ENCODE measurements at regions not wholly inside any gene's neighbourhood (a gene's known extent, or its start where the extent isn't known, plus 50 kb on each side); places are given as distances from the start of the nearest gene placed in this dataset.

DNA sequence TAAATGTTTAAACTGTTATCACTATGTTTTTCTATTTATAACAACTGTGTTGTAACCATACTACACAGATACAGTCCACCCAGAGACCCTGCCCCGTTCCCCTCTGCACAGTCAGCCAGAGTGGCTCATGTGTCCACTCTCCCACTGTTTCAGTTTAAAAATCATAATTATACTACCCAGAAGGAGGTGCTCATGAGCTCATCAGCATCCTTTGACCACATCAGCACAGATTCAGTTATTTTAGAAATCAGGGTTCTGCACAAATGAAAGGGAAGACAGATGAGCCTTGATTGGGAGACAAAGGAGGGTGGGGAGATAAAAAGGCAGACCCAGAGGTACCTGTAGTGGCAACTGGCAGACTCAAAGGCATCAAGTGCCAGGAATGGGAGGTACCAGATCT, 124.3 kb downstream of the RCN1 start:
- H3K27ac ChIP-seq (ENCODE audit: low read length), result no peak overlapping the region
- no peak overlapping the region for H3K4me3 ChIP-seq (ENCODE audit: low read length)
- no peak overlapping the region for H3K9ac ChIP-seq (ENCODE audit: low read length)
- no peaks in the 10 kb centered on the region for H3F3A ChIP-seq (ENCODE audit: insufficient read depth, low read length)
- no peaks in the 10 kb centered on the region for H3K79me2 ChIP-seq (ENCODE audit: low read length)
- no peak overlapping the region for H2AFZ ChIP-seq (ENCODE audit: low read length)
- no peaks in the 10 kb centered on the region for H3K36me3 ChIP-seq (replicated peaks; ENCODE audit: insufficient read depth, low read length)
- TF ChIP-seq EZH2phosphoT487 (IDR thresholded peaks at IDR 0.05; ENCODE audit: low read length) (no peak), EZH2 (optimal IDR thresholded peaks at IDR 0.05; ENCODE audit: low read depth, low read length) (no peak), CTCF (IDR thresholded peaks at IDR 0.05; ENCODE audit: low read length) (no peak)
- H4K20me1 ChIP-seq (ENCODE audit: insufficient read depth, low read length), result no peaks in the 10 kb centered on the region
- no peak overlapping the region for H3K4me2 ChIP-seq (ENCODE audit: low read depth, low read length)
- DNase-seq, result no peak
- no peaks in the 10 kb centered on the region for H3K9me3 ChIP-seq (replicated peaks; ENCODE audit: insufficient read depth, low read length)
- H3K27me3 ChIP-seq (replicated peaks; ENCODE audit: insufficient read depth, low read length), result no peaks in the 10 kb centered on the region
- no peaks in the 10 kb centered on the region for H3K9me2 ChIP-seq (replicated peaks; ENCODE audit: insufficient read depth, low read length)
- no peaks in the 10 kb centered on the region for H3K4me1 ChIP-seq (ENCODE audit: low read length)

DNA sequence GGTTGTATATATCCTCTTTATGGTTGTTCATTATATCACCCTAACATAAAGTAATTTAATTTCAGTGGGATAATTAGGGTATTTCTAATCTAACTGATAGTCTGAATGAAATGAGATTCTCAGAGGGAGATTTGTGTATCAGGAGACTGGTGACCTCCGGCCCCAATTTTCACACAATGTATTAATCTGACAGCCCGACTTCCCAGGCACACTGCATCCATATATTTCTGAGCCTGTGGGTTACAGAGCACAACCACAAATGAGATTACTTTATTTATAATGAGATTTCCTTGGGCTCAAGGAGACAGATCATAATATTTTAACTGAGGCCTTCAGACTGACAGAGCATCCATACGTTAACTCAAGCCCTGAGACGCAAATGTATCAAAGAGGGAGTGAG, 125.9 kb downstream of the RCN1 start:
- Histone ChIP-seq H3K27ac (ENCODE audit: low read length) (no peak overlapping the region), H3K4me2 (ENCODE audit: low read depth, low read length) (no peak overlapping the region), H3F3A (ENCODE audit: insufficient read depth, low read length) (no peaks in the 10 kb centered on the region), H3K9ac (ENCODE audit: low read length) (no peak overlapping the region), H4K20me1 (ENCODE audit: insufficient read depth, low read length) (no peaks in the 10 kb centered on the region), H3K79me2 (ENCODE audit: low read length) (no peaks in the 10 kb centered on the region), H3K9me2 (replicated peaks; ENCODE audit: insufficient read depth, low read length) (no peaks in the 10 kb centered on the region), H3K9me3 (replicated peaks; ENCODE audit: insufficient read depth, low read length) (no peaks in the 10 kb centered on the region), H3K4me1 (ENCODE audit: low read length) (no peaks in the 10 kb centered on the region), H3K36me3 (replicated peaks; ENCODE audit: insufficient read depth, low read length) (no peaks in the 10 kb centered on the region), H3K27me3 (replicated peaks; ENCODE audit: insufficient read depth, low read length) (no peaks in the 10 kb centered on the region), H2AFZ (ENCODE audit: low read length) (no peak overlapping the region), H3K4me3 (ENCODE audit: low read length) (no peak overlapping the region)
- TF ChIP-seq CTCF (IDR thresholded peaks at IDR 0.05; ENCODE audit: low read length), result no peak
- TF ChIP-seq EZH2 (optimal IDR thresholded peaks at IDR 0.05; ENCODE audit: low read depth, low read length), result no peak
- no peak for TF ChIP-seq EZH2phosphoT487 (IDR thresholded peaks at IDR 0.05; ENCODE audit: low read length)
- no peak for DNase-seq

GRCh38 chr11:32219320-32219719, 128.4 kb downstream of the RCN1 start:
- no peaks in the 10 kb centered on the region for H3K4me1 ChIP-seq (ENCODE audit: low read length)
- H3K4me2 ChIP-seq (ENCODE audit: low read depth, low read length), result no peak overlapping the region
- no peaks in the 10 kb centered on the region for H4K20me1 ChIP-seq (ENCODE audit: insufficient read depth, low read length)
- no peak overlapping the region for H3K27ac ChIP-seq (ENCODE audit: low read length)
- H3K9me2 ChIP-seq (replicated peaks; ENCODE audit: insufficient read depth, low read length), result no peaks in the 10 kb centered on the region
- H3K36me3 ChIP-seq (replicated peaks; ENCODE audit: insufficient read depth, low read length), result no peaks in the 10 kb centered on the region
- H3K9me3 ChIP-seq (replicated peaks; ENCODE audit: insufficient read depth, low read length), result no peaks in the 10 kb centered on the region
- H3K4me3 ChIP-seq (ENCODE audit: low read length), result no peak overlapping the region
- no peak for TF ChIP-seq CTCF (IDR thresholded peaks at IDR 0.05; ENCODE audit: low read length)
- no peak for TF ChIP-seq EZH2 (optimal IDR thresholded peaks at IDR 0.05; ENCODE audit: low read depth, low read length)
- no peak for TF ChIP-seq EZH2phosphoT487 (IDR thresholded peaks at IDR 0.05; ENCODE audit: low read length)
- no peaks in the 10 kb centered on the region for H3K27me3 ChIP-seq (replicated peaks; ENCODE audit: insufficient read depth, low read length)
- H3K79me2 ChIP-seq (ENCODE audit: low read length), result no peaks in the 10 kb centered on the region
- H3K9ac ChIP-seq (ENCODE audit: low read length), result no peak overlapping the region
- H2AFZ ChIP-seq (ENCODE audit: low read length), result no peak overlapping the region
- no peak for DNase-seq
- H3F3A ChIP-seq (ENCODE audit: insufficient read depth, low read length), result no peaks in the 10 kb centered on the region

Measured in MM.1S (cell line).